Hematopoietic multipotent progenitor cell treated with erythropoietin and hydrocortisone succinate and interleukin-3 and kit ligand, for 4 days (in vitro differentiated cells): ENCODE measurements at regions not wholly inside any gene's neighbourhood (a gene's known extent, or its start where the extent isn't known, plus 50 kb on each side); places are given as distances from the start of the nearest gene placed in this dataset.

Experiments
- DNase-seq: peaks from one replicate; pipeline ENCODE4 v3.0.0-alpha.2; 2015

DNA sequence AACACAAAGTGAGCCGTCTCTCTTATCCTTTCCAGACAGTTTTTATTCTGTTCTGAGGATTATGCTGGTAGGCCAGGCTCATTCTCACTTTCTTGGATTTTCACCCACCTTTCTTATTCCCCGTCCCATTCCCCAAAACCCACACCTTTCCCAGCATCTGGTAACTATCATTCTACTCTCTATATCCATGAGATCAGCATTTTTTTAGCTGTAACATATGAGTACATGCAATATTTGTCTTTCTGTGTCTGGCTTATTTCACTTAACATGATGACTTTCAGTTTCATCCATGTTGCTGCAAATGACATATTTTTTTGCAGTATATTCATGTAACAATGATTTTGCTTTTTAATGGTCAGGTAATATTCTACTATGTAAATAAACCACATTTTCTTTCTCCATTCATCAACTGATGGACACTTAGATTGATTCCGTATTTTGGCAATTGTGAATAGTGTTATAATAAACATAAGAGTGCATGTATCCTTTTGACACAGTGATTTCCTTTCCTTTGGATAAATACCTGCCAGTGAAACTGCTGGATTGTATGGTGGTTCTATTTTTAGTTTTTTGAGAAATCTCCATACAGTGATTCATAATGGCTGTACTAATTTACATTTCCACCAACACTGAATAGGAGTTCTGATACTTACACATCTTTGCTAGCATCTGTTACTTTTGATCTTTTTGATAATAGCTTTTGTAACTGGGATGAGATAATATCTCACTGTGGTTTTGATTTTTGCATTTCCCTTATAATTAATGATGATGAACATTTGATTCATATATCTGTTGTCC lies 289.3 kb downstream of the RPRM start:
- no peak for DNase-seq

DNA sequence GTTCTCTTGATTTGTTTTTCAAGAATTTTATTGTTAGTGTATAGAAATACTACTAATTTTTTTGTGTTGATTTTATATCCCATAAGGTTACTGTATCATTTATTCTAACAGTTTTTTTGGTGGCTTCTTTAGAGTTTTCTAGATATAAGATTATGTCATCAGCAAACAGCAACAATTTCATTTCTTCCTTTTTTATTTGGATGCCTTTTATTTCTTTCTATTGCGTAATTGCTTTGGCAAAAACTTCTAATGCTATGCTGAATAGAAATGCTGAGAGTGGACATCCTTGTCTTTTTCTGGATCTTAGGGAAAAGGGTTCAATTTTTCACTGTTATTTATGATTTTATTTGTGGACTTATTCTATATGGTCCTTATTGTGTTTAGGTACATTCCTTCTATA lies 298.8 kb downstream of the RPRM start:
- no peak for DNase-seq

DNA sequence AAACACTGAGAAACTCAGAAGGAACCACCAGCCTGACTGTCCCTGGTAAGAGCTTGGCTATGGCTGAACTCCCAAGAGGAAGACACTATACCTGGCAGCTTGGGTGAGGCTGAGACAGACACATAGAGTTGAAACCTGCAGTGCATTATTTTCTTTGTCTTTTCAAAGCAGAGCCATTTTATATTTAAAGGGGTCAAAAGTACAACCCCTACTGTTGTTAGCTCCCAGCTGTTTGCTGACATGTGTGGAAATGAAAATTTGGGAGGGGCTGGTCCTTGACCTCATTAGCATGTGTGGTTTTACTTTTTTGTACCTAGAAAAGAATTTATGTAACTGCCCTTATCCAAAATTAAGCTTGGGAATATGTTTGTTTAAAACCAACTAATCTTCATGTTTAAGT lies 309.0 kb downstream of the RPRM start:
- no peak for DNase-seq

DNA sequence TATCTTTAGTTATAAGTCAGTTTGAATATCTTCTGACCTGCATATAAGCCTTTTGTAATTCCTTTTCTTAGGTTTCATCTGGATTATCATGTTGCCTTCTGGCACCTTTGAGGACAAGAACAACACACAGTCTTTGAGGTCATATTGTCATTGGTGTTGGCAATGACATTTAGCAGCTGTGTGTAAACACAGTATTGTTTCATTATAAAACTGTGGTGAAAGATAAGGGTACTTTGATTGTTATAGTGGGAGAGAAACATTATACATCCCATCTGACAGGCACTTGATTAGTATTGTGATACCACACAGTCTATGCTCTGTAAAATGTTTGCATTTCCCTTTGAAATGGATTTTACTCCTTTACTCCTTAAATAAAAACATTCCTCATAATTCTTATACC lies 313.5 kb downstream of the RPRM start:
- DNase-seq: no peak

DNA sequence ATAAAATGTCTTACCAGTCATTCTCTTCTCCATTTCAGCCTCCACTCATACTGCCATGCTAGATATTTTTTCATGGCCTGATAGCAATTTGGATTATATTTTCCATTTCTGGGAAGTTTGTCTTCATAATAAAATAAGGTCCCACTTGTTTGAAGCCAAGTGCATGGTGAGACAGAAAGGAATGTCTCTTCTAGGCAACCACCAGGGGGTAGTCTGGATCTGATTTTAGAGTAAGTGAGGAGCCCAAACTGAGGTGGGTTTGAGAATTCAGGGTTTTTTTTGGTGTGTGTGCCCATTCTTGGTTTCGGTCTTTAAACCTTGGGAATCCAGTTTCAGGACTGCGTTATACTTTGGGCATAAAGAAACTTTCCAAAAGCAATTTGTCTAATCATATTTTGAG lies 315.5 kb downstream of the RPRM start:
- peak; percentile 59 for DNase-seq

DNA sequence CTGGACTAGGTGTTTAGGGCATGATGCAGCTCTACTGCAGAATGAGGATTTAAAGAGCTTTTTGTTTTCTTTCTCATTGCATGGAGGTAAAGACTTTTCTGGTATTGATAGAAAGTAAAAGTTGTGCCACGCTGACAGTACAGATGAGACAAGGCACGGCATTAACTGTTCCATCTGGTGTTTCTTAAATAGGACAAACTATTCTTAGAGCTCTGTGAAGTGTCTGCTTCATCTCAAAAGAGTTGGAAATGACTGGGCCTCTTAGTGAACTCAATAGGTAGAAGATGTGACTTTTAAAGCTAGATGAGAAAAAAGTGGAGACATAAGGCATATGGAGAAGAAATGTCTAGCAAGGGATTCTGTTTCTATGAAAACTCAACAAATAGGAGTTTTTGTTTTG lies 321.8 kb downstream of the RPRM start:
- no peak for DNase-seq

DNA sequence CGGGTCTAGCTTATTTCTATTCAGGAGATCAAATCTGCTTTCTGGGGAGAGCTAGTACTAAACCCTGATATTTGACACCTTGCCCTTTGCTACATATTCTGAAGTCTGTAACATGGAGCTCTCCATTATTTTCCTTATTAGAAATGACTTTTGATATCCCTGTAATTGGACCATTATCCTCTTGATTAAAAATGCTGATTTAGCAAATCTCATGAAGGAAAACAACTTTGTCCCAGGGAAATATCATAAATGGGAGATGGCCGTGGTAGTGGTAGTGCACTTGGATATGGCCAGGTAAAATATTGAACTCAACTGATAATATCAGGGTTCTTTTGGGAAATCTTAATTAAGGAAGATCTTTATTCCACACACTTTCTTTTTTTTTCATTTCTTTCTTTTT lies 326.5 kb downstream of the RPRM start:
- no peak for DNase-seq

DNA sequence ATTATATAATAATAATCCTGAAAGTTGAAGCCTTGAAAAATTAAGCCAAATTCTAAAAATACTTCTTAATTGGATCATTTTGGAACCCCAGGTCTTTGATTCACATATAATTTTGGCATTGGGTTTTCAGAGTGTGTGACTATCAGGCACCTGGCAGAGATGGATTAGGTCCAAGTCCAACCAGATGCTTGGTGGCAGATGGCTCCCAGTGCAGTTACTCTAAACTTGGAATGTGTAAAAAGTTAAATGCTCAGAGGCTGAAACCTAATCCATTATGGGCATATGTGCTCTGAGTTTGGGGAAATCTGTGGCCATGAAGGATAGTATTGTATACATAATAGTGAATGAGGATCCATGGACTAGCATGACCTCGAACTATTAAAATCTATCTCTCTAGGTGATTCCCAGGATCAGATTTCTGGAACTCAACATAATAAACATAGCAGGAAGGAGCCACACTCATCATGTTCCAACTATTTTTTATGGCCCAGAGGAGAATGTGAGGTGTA lies 333.0 kb downstream of the RPRM start:
- no peak for DNase-seq

DNA sequence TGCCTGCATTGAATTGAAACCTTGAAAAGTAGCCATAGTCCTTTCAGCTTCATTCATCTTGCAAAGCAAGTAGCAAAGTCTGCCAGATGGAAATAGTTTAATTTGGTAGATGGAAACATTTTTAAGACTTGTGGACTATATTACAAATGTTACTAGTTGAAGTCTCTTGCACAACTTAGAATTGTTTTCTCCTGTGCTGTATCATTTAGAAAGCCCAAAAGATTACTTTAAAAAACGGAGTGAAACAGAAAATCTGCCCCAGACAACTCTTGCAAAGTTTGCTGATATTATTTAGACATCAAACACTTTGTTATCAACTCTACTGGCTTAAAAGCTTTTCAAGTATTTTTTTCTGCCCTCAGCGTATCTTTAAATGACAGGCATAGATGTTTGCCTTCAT lies 335.0 kb downstream of the RPRM start:
- DNase-seq: no peak

DNA sequence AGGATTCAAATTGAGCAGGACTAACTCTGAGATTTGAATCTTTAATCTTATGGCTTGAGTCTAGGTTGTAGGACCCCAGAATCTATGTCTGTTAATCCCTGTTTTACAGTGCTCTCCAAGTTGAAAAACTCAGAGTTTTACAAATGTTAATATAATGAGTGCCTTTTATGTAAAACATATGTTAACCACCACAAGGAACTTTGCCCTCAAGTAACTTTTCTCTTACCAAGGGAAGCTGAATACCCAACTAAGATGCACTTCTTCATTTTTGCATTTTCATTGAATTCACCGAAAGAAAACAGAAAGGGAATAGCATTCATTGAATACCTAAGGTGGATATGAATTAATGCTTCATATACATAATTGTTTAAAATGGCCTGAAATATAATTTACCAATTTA lies 338.1 kb downstream of the RPRM start:
- no peak for DNase-seq

DNA sequence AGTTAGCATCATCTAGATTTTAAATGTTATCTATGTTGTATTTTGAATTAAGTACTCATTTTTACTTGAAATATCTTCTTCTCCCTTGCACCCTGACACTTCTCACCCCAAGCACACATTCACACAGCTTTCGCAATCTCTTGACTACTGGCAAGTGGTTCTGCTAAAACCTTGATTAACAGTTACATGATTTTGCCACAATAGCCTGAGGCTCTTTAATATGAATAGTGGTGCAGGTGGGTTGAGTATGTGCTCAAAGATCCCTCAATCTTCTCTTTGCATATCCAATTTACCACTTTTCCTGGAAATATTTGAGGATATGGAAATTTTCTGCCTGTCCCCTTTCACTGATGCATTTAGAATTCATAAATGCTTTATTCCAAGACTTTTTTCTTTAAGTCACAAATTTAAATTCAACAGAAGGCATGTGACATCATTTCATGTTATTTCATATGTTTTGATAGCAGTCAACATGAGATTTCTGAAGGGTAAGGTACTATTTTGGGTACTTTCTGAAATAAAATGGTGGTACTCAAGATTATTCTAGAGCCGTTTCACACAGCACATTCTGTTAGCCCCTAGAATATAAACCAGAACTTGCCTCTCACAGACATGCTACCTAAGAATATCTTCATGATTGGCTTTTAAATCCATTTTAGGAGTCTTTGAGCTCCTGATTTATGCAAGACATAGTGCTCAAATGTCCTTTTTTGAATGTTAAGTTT lies 339.7 kb downstream of the RPRM start:
- DNase-seq: no peak

DNA sequence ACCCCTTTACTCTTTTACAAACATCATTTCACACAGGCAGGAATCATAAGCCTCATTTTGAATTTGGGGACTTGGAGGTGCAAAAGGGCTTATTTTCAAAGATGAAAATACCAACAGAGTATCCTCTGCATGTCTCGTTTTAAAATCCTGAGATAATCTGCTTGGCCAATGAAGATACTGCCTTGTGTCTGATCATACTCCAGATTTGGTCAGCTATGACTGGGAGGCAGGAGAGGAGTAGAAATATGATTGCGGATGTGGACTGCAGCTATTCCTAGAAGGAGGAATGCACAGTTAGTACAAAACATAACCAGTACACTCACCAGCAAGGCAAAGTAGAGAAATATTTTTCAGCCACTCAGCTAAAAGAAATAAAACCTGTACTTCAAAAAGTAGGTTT lies 342.3 kb downstream of the RPRM start:
- no peak for DNase-seq

DNA sequence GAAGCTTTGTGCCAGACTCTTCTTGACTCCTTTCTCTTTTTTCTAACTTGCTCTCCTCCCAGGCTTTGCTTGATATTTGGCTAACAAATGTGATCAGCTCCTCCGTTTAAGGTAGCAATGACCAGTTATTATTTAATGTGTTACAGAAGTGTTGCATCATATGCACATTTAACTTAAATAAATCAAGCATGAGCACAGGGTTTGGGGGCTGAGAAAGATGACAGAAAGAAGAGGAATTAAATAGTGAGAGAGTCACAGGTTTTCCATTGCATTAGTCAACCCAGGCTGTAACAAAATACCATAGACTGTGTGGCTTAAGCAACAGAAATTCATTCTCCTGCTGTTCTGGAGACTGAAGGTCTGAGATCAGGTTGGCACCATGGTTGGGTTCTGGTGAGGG lies 343.8 kb downstream of the RPRM start:
- DNase-seq: no peak

DNA sequence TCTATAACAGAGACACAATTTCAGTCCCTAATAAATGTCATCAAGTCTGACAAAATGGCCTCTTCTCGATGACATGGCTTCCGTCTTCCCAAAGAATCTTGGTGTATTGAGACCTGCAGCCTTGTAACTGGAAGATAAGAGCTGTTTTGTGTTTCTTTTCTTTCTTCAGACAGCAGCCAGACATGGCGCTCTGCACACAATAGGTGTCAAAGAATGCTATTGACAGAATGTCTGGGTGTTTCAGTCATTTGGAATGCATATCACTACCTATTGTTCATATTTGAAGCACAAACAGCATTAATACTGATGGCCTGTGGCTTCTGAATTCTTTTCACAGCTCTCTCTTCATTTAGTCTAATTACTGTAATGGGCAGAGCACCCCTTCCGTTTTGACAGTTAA lies 344.8 kb downstream of the RPRM start:
- no peak for DNase-seq

DNA sequence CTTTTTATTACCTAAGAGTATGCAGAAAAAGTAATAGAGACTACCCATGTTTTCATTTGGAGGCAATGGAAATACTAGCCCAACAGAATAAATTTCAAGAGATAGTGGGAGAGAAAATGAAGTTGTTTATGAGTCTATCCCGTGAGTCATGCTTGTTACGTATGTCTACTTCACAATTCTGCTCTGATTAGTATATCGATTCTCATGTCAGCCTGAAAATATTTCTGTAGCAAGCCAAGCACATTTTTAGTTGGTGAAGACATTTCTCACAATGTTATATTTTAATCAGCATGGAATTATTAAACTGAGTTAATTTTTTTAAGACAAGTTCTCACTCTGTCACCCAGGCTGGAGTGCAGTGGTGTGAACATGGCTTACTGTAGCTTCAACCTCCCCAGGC lies 346.1 kb downstream of the RPRM start:
- DNase-seq: no peak

DNA sequence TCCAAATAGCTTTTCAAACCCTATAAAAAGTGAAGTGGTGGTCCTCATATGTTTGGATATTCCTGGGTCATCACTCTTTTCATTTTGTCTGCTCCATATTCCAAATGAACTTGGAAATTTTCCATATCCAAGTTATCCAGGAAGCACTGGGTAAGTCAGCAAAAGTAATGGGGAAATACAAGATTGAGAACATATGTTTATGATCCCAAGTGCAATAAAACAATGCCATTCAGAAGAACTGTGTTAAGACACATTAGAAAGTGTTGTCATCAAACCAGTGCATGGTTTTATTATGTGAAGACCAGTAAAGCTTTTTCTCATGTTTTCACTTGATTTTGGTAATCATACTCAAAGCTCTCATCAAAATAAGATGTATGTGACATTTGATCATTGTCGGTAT lies 363.4 kb downstream of the RPRM start:
- DNase-seq: no peak

DNA sequence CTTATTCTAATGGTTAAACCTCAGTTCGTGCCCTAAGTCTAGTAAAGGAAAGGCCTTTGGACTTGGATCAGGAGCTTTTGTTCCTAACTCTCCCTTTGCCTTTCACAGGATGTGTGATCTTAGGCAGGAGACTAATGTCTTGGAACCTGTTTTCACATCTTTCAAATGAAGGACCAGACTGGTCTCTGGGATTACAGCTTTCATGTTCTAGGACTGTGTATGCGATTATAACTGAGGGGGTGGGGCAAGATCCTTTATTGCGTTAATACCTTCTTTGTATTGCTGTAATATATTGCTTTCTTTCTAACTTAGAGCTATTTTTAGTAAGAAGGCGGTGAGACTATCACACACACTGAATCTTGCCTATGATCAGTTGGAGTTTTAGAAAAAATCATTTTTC lies 368.1 kb downstream of the RPRM start:
- DNase-seq: no peak

DNA sequence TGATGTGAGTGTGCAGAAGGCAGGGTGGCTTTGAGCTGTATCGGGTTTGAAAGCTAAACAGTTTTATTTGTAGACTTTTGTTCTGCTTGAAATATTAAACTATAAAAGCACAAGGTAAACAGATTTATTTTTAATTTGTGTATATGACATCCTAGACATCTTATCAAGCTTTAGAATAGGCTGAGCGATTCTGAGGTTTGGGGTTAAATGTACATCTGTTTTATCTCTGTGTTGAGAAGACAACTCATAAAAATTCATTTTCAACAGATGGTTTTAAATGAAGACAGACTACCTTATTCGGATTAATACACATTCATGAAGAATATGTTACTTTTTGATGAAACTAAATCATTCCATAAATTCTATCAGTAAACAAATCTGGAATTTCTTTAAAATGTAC lies 368.8 kb downstream of the RPRM start:
- DNase-seq: no peak

DNA sequence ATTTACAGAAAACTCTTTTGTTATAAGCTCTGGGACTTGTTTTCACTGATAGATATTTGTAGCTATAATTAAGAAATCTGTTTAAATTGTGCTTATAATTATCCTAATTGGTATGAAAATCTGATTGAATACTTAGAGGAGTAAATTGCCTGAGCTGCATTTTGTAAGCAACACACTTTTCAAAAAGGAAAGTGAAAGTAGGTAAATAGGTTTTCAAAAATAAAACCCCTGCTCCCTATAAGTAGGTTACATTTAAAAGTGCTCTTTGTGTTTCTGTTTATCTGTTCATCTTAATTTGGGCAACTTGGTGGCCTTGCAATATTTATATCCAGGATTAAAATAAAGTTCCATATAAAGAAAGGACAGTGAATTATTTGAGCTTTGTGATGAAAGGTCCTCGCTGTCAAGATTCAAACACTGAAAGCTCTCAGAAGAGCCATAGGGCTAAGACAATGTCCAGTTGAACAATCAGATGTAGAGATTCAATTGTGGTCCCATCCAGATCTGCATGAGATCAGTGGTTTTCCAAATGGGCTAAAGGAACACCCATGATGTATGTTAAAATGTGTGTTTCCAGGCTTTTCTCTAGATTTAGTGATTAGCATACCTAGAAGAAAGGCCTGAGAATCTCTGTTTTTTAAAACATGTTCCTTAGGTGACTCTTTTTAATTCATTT lies 371.6 kb downstream of the RPRM start:
- no peak for DNase-seq

DNA sequence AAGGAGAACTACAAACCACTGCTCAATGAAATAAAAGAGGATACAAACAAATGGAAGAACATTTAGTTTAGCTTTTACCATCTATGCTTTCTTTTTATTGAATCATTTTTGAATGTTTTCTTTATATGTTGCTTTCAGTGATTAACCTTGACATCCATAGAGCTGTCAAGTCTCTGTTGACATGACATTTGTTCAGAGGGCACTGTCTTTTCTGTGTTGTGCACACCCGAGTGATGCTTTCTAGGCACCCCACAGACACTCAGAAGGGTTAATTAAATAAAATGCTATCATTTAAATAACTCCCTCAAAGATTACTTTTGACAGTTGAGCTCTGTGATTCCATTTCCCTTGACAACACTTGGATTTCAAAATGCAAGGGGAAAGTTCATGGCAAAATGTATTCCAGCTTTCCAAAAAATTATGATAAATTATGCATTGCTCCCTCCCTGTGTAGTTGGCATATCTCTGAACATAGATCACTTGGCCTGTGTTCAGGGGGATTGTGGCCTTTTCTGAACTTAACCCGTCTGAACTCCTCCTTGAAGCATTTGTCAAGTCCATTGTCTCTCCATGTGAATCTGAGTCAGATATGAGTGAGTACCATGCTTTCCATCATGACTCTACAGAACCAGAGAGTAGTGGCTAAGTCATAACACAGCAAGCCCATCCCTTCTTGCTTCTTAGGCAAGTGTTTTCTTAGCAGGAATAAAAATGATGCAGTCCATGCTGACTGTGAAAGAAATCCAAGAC lies 372.6 kb downstream of the RPRM start:
- DNase-seq: no peak

DNA sequence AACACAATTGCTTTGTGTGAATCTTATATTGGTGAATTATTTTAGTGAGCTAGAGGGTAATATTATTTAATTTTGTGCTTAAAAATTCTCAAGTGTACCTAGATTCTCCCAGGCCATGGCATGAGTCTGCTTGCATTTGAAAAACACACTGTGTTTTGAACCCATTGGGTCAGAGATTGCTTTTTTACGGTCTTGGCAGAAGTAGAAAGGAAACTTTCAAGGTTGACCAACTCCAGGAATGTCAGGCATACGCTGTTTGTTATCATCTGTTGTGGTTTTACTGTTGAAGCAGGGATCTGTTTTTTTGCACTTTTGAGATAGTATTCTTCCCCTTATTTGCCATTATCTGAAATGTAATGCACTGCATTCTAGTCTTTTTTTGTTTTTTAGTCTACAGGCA lies 377.4 kb downstream of the RPRM start:
- DNase-seq: peak; percentile 13

DNA sequence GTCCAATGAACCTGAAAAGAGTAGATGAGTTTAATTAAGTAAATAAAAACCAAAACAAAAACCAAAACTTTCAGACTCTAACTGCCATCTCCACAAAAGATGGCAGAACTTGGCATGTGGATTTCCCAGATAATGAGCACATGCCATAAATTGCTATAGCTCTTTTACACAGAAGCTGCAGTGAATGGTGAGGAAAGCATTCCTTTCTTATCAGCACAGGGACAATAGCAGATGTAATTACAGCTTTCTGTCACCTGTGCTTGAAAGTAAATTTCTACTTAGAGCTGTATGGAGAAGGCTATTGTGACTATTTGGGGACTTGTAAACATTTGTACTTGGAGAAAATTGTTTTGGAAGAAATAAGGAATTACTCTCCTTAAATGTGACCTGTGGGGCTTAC lies 378.4 kb downstream of the RPRM start:
- DNase-seq: peak; percentile 4

DNA sequence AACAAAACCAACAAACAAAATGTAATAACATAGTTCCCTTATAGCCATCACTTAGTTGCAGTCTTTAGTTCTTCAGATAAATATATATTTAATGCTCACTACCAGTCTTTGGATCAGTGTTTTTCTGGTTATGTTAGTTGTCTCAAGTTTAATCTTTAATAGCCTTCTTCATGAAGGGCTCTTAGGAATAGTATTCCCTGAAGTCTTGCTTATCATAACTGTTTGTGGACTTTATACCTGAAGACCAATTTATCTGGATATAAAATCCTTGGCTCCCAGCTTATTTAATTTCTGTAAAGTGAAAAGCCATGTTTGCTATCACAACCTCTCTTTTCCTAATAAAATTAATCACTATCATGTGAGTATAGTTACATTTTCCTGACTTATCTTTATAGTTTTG lies 379.7 kb downstream of the ARL6IP6 start:
- no peak for DNase-seq
